K562 (cell line): ENCODE measurements at regions not wholly inside any gene's neighbourhood (a gene's known extent, or its start where the extent isn't known, plus 50 kb on each side); places are given as distances from the start of the nearest gene placed in this dataset.

ENCODE experiments used
- CC2D1A ChIP-seq: fragments of 450-650 bp; IDR thresholded peaks from 2 replicates; pipeline ENCODE4 v1.6.1; 2017; ENCODE audit warnings: mild to moderate bottlenecking
- ETV1 ChIP-seq: fragments of 450-650 bp; conservative IDR thresholded peaks from 2 replicates; pipeline ENCODE4 v1.6.1; 2016; ENCODE audit warnings: missing genetic modification characterization, control low read depth, low read depth, missing compliant biosample characterization
- HDAC2 ChIP-seq: fragments of 450-650 bp; IDR thresholded peaks from 2 replicates; pipeline ENCODE4 v1.6.1; 2016; ENCODE audit warnings: mild to moderate bottlenecking
- ILK ChIP-seq: fragments of 450-650 bp; IDR thresholded peaks from 2 replicates; pipeline ENCODE4 v1.6.1; 2016; ENCODE audit warnings: missing genetic modification characterization, low read depth, mild to moderate bottlenecking, missing compliant biosample characterization, moderate library complexity, borderline replicate concordance
- NCOA2 ChIP-seq, 2 experiments: fragments of 450-650 bp; IDR thresholded peaks; 2 replicates each; pipeline ENCODE4 v1.6.1; 2018; ENCODE audit warnings: mild to moderate bottlenecking in 2 of 2, moderate library complexity in 1 of 2; ENCODE audit not compliant: partially characterized antibody in 2 of 2
- RBM15 ChIP-seq: fragments of 200-400 bp; formaldehyde crosslinking; IDR thresholded peaks from 2 replicates; pipeline ENCODE4 v1.6.1; 2018; ENCODE audit warnings: mild to moderate bottlenecking, low read length, moderate library complexity; ENCODE audit not compliant: insufficient read depth
- SETDB1 ChIP-seq: IDR thresholded peaks from one replicate; pipeline ENCODE4 v1.6.1; 2012; ENCODE audit warnings: low read length, control low read depth, inconsistent platforms
- ZNF184 ChIP-seq: sonication (generic); formaldehyde crosslinking; IDR thresholded peaks from 2 replicates; pipeline ENCODE4 v1.5.0; 2020; ENCODE audit warnings: missing genetic modification reagents
- ZNF24 ChIP-seq: fragments of 450-650 bp; IDR thresholded peaks from 2 replicates; pipeline ENCODE4 v1.6.1; 2016
- ZNF384 ChIP-seq: IDR thresholded peaks from 2 replicates; pipeline ENCODE4 v1.6.1; 2012; ENCODE audit warnings: low read depth, low read length, improper control_type of control experiment
- TF ChIP-seq, protein P1 (sequence below): fragments of 450-650 bp; IDR thresholded peaks from 2 replicates; pipeline ENCODE4 v1.6.1; 2017; ENCODE audit warnings: antibody characterized with exemption, mild to moderate bottlenecking
- TF ChIP-seq, protein P2 (sequence below): fragments of 250-450 bp; sonication (Bioruptor Pico); IDR thresholded peaks from 2 replicates; pipeline ENCODE4 v1.4.0; 2020
- TF ChIP-seq, protein P3 (sequence below): sonication (generic); formaldehyde crosslinking; IDR thresholded peaks from 2 replicates; pipeline ENCODE4 v1.8.0; 2022; ENCODE audit warnings: mild to moderate bottlenecking, missing genetic modification reagents
- TF ChIP-seq, protein P4 (sequence below): conservative IDR thresholded peaks from 2 replicates; pipeline ENCODE4 v1.6.1; 2011; ENCODE audit warnings: low read depth, mild to moderate bottlenecking, low read length; ENCODE audit not compliant: control insufficient read depth

DNA sequence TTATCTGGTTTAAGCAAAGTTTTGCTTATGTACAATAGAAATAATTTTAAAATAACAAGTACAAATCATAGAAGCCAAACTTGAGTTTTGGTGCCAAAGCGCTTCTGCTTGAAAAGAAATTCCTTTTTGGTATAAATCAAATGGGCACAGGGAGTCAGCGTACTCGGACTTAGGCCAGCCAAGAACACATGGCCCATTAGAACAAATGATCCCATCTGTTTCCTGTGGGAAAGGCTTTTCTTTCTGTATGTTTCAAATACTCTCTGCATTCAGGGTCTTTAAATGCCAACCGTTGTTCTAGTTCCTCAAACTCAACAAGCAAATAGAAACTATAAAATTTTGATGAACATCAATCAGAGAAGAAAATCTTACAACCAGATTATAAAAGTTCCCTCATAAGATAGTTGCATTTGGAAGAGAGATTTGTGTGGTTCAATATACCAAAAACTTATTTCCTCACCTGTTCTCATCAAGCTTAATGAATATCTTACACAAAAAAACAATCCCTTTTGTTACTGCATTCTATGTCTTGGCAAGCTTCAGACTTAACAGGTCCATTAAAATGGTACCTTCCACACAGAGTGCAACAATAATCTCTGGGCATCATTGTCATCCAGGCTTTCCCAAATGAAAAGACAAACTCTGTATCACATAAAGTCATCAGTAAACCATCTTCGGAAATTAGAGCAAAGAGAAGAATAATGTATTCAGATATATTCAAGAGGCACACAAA is 739.8 kb upstream of the API5 start (continued):
- TF ChIP-seq, protein P1, sequence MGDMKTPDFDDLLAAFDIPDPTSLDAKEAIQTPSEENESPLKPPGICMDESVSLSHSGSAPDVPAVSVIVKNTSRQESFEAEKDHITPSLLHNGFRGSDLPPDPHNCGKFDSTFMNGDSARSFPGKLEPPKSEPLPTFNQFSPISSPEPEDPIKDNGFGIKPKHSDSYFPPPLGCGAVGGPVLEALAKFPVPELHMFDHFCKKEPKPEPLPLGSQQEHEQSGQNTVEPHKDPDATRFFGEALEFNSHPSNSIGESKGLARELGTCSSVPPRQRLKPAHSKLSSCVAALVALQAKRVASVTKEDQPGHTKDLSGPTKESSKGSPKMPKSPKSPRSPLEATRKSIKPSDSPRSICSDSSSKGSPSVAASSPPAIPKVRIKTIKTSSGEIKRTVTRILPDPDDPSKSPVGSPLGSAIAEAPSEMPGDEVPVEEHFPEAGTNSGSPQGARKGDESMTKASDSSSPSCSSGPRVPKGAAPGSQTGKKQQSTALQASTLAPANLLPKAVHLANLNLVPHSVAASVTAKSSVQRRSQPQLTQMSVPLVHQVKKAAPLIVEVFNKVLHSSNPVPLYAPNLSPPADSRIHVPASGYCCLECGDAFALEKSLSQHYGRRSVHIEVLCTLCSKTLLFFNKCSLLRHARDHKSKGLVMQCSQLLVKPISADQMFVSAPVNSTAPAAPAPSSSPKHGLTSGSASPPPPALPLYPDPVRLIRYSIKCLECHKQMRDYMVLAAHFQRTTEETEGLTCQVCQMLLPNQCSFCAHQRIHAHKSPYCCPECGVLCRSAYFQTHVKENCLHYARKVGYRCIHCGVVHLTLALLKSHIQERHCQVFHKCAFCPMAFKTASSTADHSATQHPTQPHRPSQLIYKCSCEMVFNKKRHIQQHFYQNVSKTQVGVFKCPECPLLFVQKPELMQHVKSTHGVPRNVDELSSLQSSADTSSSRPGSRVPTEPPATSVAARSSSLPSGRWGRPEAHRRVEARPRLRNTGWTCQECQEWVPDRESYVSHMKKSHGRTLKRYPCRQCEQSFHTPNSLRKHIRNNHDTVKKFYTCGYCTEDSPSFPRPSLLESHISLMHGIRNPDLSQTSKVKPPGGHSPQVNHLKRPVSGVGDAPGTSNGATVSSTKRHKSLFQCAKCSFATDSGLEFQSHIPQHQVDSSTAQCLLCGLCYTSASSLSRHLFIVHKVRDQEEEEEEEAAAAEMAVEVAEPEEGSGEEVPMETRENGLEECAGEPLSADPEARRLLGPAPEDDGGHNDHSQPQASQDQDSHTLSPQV = no peak
- TF ChIP-seq RBM15 = no peak
- TF ChIP-seq ZNF384 = no peak
- TF ChIP-seq ILK (tag) = no peak
- no peak for TF ChIP-seq ZNF24
- no peak for TF ChIP-seq CC2D1A
- no peak for TF ChIP-seq HDAC2
- no peak for TF ChIP-seq ZNF184 (CRISPR knock-in tag)
- TF ChIP-seq, protein P2, sequence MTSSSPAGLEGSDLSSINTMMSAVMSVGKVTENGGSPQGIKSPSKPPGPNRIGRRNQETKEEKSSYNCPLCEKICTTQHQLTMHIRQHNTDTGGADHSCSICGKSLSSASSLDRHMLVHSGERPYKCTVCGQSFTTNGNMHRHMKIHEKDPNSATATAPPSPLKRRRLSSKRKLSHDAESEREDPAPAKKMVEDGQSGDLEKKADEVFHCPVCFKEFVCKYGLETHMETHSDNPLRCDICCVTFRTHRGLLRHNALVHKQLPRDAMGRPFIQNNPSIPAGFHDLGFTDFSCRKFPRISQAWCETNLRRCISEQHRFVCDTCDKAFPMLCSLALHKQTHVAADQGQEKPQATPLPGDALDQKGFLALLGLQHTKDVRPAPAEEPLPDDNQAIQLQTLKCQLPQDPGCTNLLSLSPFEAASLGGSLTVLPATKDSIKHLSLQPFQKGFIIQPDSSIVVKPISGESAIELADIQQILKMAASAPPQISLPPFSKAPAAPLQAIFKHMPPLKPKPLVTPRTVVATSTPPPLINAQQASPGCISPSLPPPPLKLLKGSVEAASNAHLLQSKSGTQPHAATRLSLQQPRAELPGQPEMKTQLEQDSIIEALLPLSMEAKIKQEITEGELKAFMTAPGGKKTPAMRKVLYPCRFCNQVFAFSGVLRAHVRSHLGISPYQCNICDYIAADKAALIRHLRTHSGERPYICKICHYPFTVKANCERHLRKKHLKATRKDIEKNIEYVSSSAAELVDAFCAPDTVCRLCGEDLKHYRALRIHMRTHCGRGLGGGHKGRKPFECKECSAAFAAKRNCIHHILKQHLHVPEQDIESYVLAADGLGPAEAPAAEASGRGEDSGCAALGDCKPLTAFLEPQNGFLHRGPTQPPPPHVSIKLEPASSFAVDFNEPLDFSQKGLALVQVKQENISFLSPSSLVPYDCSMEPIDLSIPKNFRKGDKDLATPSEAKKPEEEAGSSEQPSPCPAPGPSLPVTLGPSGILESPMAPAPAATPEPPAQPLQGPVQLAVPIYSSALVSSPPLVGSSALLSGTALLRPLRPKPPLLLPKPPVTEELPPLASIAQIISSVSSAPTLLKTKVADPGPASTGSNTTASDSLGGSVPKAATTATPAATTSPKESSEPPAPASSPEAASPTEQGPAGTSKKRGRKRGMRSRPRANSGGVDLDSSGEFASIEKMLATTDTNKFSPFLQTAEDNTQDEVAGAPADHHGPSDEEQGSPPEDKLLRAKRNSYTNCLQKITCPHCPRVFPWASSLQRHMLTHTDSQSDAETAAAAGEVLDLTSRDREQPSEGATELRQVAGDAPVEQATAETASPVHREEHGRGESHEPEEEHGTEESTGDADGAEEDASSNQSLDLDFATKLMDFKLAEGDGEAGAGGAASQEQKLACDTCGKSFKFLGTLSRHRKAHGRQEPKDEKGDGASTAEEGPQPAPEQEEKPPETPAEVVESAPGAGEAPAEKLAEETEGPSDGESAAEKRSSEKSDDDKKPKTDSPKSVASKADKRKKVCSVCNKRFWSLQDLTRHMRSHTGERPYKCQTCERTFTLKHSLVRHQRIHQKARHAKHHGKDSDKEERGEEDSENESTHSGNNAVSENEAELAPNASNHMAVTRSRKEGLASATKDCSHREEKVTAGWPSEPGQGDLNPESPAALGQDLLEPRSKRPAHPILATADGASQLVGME (CRISPR knock-in tag) = no peak
- TF ChIP-seq, protein P3, sequence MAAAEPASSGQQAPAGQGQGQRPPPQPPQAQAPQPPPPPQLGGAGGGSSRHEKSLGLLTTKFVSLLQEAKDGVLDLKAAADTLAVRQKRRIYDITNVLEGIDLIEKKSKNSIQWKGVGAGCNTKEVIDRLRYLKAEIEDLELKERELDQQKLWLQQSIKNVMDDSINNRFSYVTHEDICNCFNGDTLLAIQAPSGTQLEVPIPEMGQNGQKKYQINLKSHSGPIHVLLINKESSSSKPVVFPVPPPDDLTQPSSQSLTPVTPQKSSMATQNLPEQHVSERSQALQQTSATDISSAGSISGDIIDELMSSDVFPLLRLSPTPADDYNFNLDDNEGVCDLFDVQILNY (CRISPR knock-in tag) = no peak
- no peak for TF ChIP-seq ETV1
- no peak for TF ChIP-seq SETDB1
- no peak for TF ChIP-seq NCOA2 (IDR thresholded peaks at IDR 0.05; ENCODE audit: partially characterized antibody in 2 of 2)
- TF ChIP-seq, protein P4, sequence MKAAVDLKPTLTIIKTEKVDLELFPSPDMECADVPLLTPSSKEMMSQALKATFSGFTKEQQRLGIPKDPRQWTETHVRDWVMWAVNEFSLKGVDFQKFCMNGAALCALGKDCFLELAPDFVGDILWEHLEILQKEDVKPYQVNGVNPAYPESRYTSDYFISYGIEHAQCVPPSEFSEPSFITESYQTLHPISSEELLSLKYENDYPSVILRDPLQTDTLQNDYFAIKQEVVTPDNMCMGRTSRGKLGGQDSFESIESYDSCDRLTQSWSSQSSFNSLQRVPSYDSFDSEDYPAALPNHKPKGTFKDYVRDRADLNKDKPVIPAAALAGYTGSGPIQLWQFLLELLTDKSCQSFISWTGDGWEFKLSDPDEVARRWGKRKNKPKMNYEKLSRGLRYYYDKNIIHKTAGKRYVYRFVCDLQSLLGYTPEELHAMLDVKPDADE = no peak
